Colonic mucosa (tissue), 4 donors: ENCODE measurements at regions not wholly inside any gene's neighbourhood (a gene's known extent, or its start where the extent isn't known, plus 50 kb on each side); places are given as distances from the start of the nearest gene placed in this dataset.

Experiments used
- DNase-seq: peaks from one replicate; pipeline ENCODE4 v3.0.0-alpha.2; 2020
- H3K27ac ChIP-seq: fragments of 200-600 bp; one replicate; pipeline ENCODE4 v1.8.0; 2021
- H3K27me3 ChIP-seq: fragments of 200-600 bp; one replicate; pipeline ENCODE4 v1.8.0; 2021
- H3K36me3 ChIP-seq: fragments of 200-600 bp; one replicate; pipeline ENCODE4 v1.8.0; 2021
- H3K4me1 ChIP-seq: fragments of 200-600 bp; one replicate; pipeline ENCODE4 v1.8.0; 2021; ENCODE audit warnings: mild to moderate bottlenecking
- H3K4me3 ChIP-seq: fragments of 200-600 bp; one replicate; pipeline ENCODE4 v1.8.0; 2021
- H3K9ac ChIP-seq, 2 donors: one replicate each; pipeline ENCODE4 v1.7.0; 2013; ENCODE audit warnings: control low read depth in 2 of 2, low read depth in 2 of 2, low read length in 2 of 2
- H3K9me3 ChIP-seq: fragments of 200-600 bp; one replicate; pipeline ENCODE4 v1.8.0; 2021
- intact Hi-C: fragments of 100-400 bp; cut with DNase I; formaldehyde crosslinking; loops from one replicate; pipeline ENCODE4 v1.14.1; 2022
- TF ChIP-seq, protein P1 (sequence below): fragments of 200-600 bp; IDR thresholded peaks from one replicate; pipeline ENCODE4 v1.8.0; 2022; ENCODE audit warnings: antibody characterized with exemption, mild to moderate bottlenecking
- donor health status: healthy.
- donor health status: DM: no; HTN: no; CAD: no.
- donor health status: DM: no; HTN: no; CAD: no.

DNA sequence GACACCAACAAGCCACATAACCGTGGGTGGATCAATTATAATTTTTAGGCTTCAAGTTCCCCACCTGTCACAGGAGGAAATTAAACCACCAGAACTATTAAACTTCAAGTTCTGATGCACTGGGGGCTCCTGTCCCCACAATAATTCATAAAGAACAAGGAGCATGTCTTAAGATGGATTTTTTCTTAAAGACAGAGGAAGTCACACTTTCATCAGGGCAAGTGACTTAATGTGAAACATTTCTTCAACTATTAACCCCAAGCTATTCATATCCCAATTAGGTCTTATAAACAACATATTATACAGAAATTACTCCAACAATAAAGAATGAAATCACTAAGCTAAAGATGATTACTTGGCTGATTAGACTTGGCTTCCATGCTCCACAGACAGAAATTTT, 292.5 kb downstream of the ETAA1 start:
- H3K27ac ChIP-seq, result no peak overlapping the region
- H3K36me3 ChIP-seq, result no peaks in the 10 kb centered on the region
- no peaks in the 10 kb centered on the region for H3K9me3 ChIP-seq
- intact Hi-C loops, result no loop called here
- no peak overlapping the region for H3K9ac ChIP-seq
- H3K4me3 ChIP-seq, result no peak overlapping the region
- TF ChIP-seq, protein P1, sequence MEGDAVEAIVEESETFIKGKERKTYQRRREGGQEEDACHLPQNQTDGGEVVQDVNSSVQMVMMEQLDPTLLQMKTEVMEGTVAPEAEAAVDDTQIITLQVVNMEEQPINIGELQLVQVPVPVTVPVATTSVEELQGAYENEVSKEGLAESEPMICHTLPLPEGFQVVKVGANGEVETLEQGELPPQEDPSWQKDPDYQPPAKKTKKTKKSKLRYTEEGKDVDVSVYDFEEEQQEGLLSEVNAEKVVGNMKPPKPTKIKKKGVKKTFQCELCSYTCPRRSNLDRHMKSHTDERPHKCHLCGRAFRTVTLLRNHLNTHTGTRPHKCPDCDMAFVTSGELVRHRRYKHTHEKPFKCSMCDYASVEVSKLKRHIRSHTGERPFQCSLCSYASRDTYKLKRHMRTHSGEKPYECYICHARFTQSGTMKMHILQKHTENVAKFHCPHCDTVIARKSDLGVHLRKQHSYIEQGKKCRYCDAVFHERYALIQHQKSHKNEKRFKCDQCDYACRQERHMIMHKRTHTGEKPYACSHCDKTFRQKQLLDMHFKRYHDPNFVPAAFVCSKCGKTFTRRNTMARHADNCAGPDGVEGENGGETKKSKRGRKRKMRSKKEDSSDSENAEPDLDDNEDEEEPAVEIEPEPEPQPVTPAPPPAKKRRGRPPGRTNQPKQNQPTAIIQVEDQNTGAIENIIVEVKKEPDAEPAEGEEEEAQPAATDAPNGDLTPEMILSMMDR, result no peak
- H3K27me3 ChIP-seq, result no peaks in the 10 kb centered on the region
- no peaks in the 10 kb centered on the region for H3K4me1 ChIP-seq
- DNase-seq, result no peak

DNA sequence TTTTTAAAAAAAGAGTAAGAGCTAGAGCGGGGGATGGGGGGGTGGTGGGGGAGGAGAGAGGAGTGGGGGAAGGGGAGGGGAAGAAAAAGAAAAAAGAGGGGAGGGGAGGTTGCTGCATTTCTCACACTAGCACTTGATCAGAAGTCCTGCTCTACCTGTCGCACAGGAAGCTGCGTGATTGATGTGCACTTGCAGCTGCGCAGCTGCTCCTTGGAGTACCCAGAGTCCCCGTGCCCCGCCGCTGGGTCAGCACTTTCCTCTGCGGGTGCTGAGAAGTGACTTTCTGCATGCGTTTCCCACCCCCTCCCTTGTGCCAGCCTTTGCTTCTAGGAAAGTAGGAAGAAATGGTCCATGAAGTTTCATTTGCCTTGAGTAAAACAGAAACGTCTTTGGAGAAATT, 297.3 kb downstream of the ETAA1 start:
- intact Hi-C loops, result no loop called here
- Histone ChIP-seq H3K9me3 (no peaks in the 10 kb centered on the region), H3K36me3 (no peaks in the 10 kb centered on the region), H3K9ac (no peak overlapping the region), H3K27ac (no peak overlapping the region), H3K27me3 (no peaks in the 10 kb centered on the region), H3K4me1 (no peaks in the 10 kb centered on the region), H3K4me3 (no peak overlapping the region)
- DNase-seq, result no peak
- TF ChIP-seq, protein P1, result no peak

DNA sequence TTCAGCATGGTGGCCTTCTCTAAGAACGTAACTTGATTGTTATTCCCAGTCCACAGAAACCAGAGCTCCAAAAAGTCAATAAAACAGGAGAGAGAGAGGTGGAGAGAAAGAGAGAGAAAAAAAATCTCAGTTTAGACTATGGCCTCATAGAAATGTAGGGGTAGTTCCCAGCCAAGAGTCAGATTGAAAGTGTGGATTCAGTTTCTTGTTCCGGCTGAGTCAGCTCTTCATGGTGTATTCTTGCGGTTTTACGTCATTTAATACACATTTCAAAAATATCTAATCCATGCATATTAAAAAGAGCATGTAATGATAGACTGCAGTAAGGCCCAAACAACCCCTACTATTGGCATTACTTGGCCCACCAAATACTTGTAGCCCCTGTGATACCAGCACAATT, 303.9 kb downstream of the ETAA1 start:
- intact Hi-C loops, result no loop called here
- no peaks in the 10 kb centered on the region for H3K4me1 ChIP-seq
- H3K9ac ChIP-seq, result no peak overlapping the region

DNA sequence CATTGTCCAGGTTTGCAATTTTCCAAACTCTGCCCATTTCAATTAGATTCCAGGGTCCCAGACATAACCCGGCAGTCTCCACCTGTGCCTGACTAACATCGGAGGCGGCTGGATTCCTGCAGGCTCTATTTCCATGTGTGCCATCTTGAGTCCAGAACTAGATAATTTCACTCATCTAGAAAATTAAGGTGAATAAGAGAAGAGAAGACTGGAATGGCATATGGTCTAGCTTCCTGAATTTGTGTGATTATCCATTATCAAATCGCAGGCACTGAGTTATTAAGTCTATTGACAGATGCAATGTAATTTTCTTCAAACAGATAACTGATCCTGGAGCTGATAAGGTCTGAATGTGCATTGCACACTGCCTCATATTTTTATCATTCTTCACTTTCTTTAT, 305.2 kb downstream of the ETAA1 start:
- Histone ChIP-seq H3K4me1 (no peaks in the 10 kb centered on the region), H3K9ac (no peak overlapping the region), H3K27ac (no peak overlapping the region), H3K4me3 (no peak overlapping the region), H3K9me3 (no peaks in the 10 kb centered on the region), H3K27me3 (no peaks in the 10 kb centered on the region), H3K36me3 (no peaks in the 10 kb centered on the region)
- TF ChIP-seq, protein P1, result no peak
- DNase-seq, result no peak
- intact Hi-C loops, result no loop called here

More for the DNA sequence above, 303.9 kb downstream of the ETAA1 start:
- Histone ChIP-seq H3K36me3 (no peaks in the 10 kb centered on the region), H3K4me3 (no peak overlapping the region), H3K27me3 (no peaks in the 10 kb centered on the region), H3K27ac (no peak overlapping the region), H3K9me3 (no peaks in the 10 kb centered on the region)
- TF ChIP-seq, protein P1, result no peak
- no peak for DNase-seq

DNA sequence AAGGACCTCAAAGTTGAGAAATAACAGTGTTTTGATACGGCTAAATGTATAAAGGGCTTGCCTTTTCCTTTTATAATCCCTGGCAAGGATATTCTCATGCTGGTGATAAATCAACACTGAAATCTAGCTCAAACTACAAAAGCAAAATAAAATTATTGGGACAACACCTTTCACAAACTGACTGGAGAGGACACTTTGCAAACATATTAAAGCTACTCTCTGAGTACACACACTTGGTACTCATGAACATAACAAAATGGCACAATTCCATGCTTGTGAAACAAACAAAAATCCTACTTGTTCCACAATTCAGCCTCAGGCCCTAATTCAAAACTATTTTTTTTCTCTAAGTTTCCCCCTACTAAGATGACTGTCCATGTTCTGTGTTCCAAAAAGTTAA, 305.8 kb downstream of the ETAA1 start:
- no peak overlapping the region for H3K9ac ChIP-seq
- H3K4me3 ChIP-seq, result no peak overlapping the region
- DNase-seq, result no peak
- intact Hi-C loops, result no loop called here
- no peaks in the 10 kb centered on the region for H3K9me3 ChIP-seq
- TF ChIP-seq, protein P1, result no peak
- no peaks in the 10 kb centered on the region for H3K36me3 ChIP-seq
- H3K4me1 ChIP-seq, result no peaks in the 10 kb centered on the region
- H3K27me3 ChIP-seq, result no peaks in the 10 kb centered on the region
- no peak overlapping the region for H3K27ac ChIP-seq

DNA sequence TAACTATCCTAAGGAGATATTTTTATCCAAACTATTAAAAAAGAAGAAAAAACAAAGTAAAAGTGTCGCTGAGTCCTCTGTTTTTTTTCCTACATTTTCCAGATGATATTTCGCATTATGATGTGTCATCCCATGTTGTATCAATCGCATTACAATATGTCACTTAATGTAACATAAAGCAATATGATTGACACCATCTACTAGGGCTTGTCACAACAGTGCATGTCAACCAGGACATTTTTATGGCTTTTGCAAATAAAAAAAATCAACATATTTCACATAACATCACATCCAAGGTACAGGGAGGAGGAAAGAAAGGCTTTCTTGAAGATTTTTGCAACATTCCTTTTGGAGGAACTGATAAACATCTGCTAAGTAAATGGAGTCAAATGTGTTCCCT, 308.9 kb downstream of the ETAA1 start:
- DNase-seq, result no peak
- H3K4me1 ChIP-seq, result no peaks in the 10 kb centered on the region
- H3K27ac ChIP-seq, result no peak overlapping the region
- intact Hi-C loops, result no loop called here
- no peaks in the 10 kb centered on the region for H3K27me3 ChIP-seq
- H3K9me3 ChIP-seq, result no peaks in the 10 kb centered on the region
- TF ChIP-seq, protein P1, result no peak
- no peak overlapping the region for H3K9ac ChIP-seq
- no peaks in the 10 kb centered on the region for H3K36me3 ChIP-seq
- no peak overlapping the region for H3K4me3 ChIP-seq
